AG04450 (cell line): ENCODE measurements at regions not wholly inside any gene's neighbourhood (a gene's known extent, or its start where the extent isn't known, plus 50 kb on each side); places are given as distances from the start of the nearest gene placed in this dataset.
"Not testable (repeated sequence)": the region's sequence is repeated elsewhere in the genome, so short reads cannot be mapped to it uniquely, and the experiment has no call there.

Source experiments
- CTCF ChIA-PET: fragments of 300-600, 350-600 bp; formaldehyde crosslinking; extraction: SDS; loops from one replicate; lab custom pipeline; 2022; ENCODE audit warnings: antibody characterized with exemption, inconsistent platforms; lab: Charles Lee
- POLR2A ChIA-PET: fragments of 350-600 bp; formaldehyde crosslinking; extraction: SDS; loops from one replicate; lab custom pipeline; 2021; ENCODE audit warnings: antibody characterized with exemption, inconsistent platforms; lab: Yijun Ruan, JAX
- DNase-seq: peaks from one replicate; pipeline ENCODE4 v3.0.0-alpha.2; 2011; ENCODE audit warnings: low read depth, low spot score
- H3K27ac ChIP-seq: one replicate; pipeline ENCODE4 v1.5.1; 2012; ENCODE audit warnings: low read depth, low read length, control low read depth
- H3K27me3 ChIP-seq: one replicate; pipeline ENCODE4 v1.6.0; 2012; ENCODE audit warnings: low read length; ENCODE audit not compliant: control insufficient read depth, insufficient read depth
- H3K4me3 ChIP-seq: 2 replicates; pipeline ENCODE4 v1.5.1; 2011; ENCODE audit warnings: mild to moderate bottlenecking, low read depth, low read length, control low read depth
- H3K9me3 ChIP-seq: 2 replicates; pipeline ENCODE4 v1.5.1; 2012; ENCODE audit warnings: low read length; ENCODE audit not compliant: control insufficient read depth, insufficient read depth
- CTCF ChIP-seq: IDR thresholded peaks from 2 replicates; pipeline ENCODE4 v1.5.1; 2011; ENCODE audit warnings: low read depth, low read length, control low read depth, inconsistent platforms

- POLR2A ChIA-PET, H3K27ac ChIP-seq, DNase-seq, H3K4me3 ChIP-seq, CTCF ChIA-PET, H3K27me3 ChIP-seq: not testable (repeated sequence)
- peaks cover 51% of the 10 kb centered on the region for H3K9me3 ChIP-seq
Observed at GRCh38 chr17:26936645-26937044, 357.3 kb upstream of the WSB1 start.

- CTCF ChIA-PET, POLR2A ChIA-PET, H3K27ac ChIP-seq, H3K4me3 ChIP-seq, DNase-seq, H3K27me3 ChIP-seq: not testable (repeated sequence)
- H3K9me3 ChIP-seq = peaks cover 51% of the 10 kb centered on the region
Observed at GRCh38 chr17:26937750-26938322, 356.1 kb upstream of the WSB1 start.

GRCh38 chr17:26939755-26940154, 354.2 kb upstream of the WSB1 start:
- POLR2A ChIA-PET, H3K27me3 ChIP-seq, CTCF ChIA-PET, H3K4me3 ChIP-seq, DNase-seq, H3K27ac ChIP-seq: not testable (repeated sequence)
- H3K9me3 ChIP-seq = peaks cover 51% of the 10 kb centered on the region

GRCh38 chr17:26940587-26940986, 353.3 kb upstream of the WSB1 start:
- H3K27me3 ChIP-seq, CTCF ChIA-PET, H3K4me3 ChIP-seq, DNase-seq, H3K27ac ChIP-seq, POLR2A ChIA-PET: not testable (repeated sequence)
- H3K9me3 ChIP-seq = peaks cover 51% of the 10 kb centered on the region

- no peak for DNase-seq
- ChIA-PET CTCF (no interaction called here), POLR2A (no interaction called here)
- Histone ChIP-seq H3K4me3 (no peak overlapping the region), H3K9me3 (peaks cover 12% of the 10 kb centered on the region), H3K27ac (no peak overlapping the region), H3K27me3 (no peaks in the 10 kb centered on the region)
- no peak for TF ChIP-seq CTCF
Observed at GRCh38 chr17:26962255-26963162, 331.4 kb upstream of the WSB1 start.

- POLR2A ChIA-PET = no interaction called here
- CTCF ChIA-PET = no interaction called here
- DNase-seq = no peak
- Histone ChIP-seq H3K4me3 (no peak overlapping the region), H3K27me3 (no peaks in the 10 kb centered on the region), H3K9me3 (peaks cover 12% of the 10 kb centered on the region), H3K27ac (no peak overlapping the region)
- no peak for TF ChIP-seq CTCF
Observed at GRCh38 chr17:26963163-26963503, 330.8 kb upstream of the WSB1 start.

- H3K27ac ChIP-seq, DNase-seq, H3K27me3 ChIP-seq, POLR2A ChIA-PET, H3K4me3 ChIP-seq, CTCF ChIA-PET: not testable (repeated sequence)
- H3K9me3 ChIP-seq = peaks cover 12% of the 10 kb centered on the region
Observed at GRCh38 chr17:26965898-26966624, 327.9 kb upstream of the WSB1 start.

- peaks cover 12% of the 10 kb centered on the region for H3K9me3 ChIP-seq
- H3K27me3 ChIP-seq, H3K4me3 ChIP-seq, DNase-seq, H3K27ac ChIP-seq, CTCF ChIA-PET, POLR2A ChIA-PET: not testable (repeated sequence)
Observed at GRCh38 chr17:26966625-26967179, 327.2 kb upstream of the WSB1 start.

- H3K27me3 ChIP-seq, DNase-seq, H3K27ac ChIP-seq, POLR2A ChIA-PET, H3K4me3 ChIP-seq, CTCF ChIA-PET: not testable (repeated sequence)
- peaks cover 37% of the 10 kb centered on the region for H3K9me3 ChIP-seq
Observed at GRCh38 chr17:26981845-26982425, 312.0 kb upstream of the WSB1 start.
